ENCODE measurements at regions not wholly inside any gene's neighbourhood (a gene's known extent, or its start where the extent isn't known, plus 50 kb on each side); places are given as distances from the start of the nearest gene placed in this dataset.

DNA sequence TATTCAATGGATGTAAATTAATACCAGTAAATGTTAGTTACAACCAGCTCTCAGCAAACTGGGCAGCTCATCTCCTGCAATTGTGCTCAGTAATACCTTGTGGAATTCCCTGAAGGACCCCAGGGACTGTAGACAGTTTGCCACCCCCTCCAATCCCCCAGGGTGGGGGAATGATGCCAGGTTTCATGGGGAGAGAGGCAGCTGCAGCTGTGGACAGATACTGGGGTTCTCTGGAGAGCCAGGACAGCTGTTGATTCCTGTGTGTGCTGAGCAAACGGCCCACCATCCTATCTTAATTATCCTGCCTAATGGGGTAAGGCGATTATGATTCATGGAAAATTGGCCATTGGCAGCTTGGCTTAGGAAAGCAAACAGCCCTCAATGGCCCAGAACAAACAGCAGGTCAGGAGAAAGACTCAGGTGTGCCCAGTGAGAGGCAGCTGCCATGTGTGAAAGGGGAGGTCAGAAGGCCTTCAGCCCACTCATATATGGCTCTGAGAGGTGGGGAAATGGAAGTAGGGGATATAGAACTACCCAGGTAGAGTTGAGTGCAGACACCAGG lies 148.9 kb upstream of the CTTNBP2NL start:
- TF ChIP-seq, protein P1, sequence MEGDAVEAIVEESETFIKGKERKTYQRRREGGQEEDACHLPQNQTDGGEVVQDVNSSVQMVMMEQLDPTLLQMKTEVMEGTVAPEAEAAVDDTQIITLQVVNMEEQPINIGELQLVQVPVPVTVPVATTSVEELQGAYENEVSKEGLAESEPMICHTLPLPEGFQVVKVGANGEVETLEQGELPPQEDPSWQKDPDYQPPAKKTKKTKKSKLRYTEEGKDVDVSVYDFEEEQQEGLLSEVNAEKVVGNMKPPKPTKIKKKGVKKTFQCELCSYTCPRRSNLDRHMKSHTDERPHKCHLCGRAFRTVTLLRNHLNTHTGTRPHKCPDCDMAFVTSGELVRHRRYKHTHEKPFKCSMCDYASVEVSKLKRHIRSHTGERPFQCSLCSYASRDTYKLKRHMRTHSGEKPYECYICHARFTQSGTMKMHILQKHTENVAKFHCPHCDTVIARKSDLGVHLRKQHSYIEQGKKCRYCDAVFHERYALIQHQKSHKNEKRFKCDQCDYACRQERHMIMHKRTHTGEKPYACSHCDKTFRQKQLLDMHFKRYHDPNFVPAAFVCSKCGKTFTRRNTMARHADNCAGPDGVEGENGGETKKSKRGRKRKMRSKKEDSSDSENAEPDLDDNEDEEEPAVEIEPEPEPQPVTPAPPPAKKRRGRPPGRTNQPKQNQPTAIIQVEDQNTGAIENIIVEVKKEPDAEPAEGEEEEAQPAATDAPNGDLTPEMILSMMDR (conservative IDR thresholded peaks at IDR 0.05 in 1 of 2, IDR thresholded peaks at IDR 0.05 in 1 of 2; ENCODE audit: low read depth in 1 of 2, low read length in 2 of 2) = no peak
- TF ChIP-seq EZH2 (IDR thresholded peaks at IDR 0.05; ENCODE audit: low read length, missing control alignments) = no peak

Measured in fibroblast of lung (primary cell).